MM.1S (cell line): ENCODE measurements at regions not wholly inside any gene's neighbourhood (a gene's known extent, or its start where the extent isn't known, plus 50 kb on each side); places are given as distances from the start of the nearest gene placed in this dataset.

Experiments used
- DNase-seq: peaks from one replicate; pipeline ENCODE4 v3.0.0-alpha.2; 2015
- H2AFZ ChIP-seq: fragments of 300-600 bp; sonication (generic); 2 replicates; pipeline ENCODE4 v1.6.0; 2016; ENCODE audit warnings: antibody characterized with exemption, low read length
- H3F3A ChIP-seq: fragments of 300-600 bp; sonication (generic); 2 replicates; pipeline ENCODE4 v1.6.1; 2016; ENCODE audit warnings: mild to moderate bottlenecking, antibody characterized with exemption, low read length, moderate library complexity, mixed read lengths; ENCODE audit not compliant: insufficient read depth
- H3K27ac ChIP-seq: fragments of 300-600 bp; sonication (generic); 2 replicates; pipeline ENCODE4 v1.5.1; 2016; ENCODE audit warnings: mild to moderate bottlenecking, low read length
- H3K27me3 ChIP-seq: fragments of 300-600 bp; sonication (generic); replicated peaks from 2 replicates; pipeline ENCODE4 v1.6.0; 2016; ENCODE audit warnings: low read length; ENCODE audit not compliant: insufficient read depth
- H3K36me3 ChIP-seq: fragments of 300-600 bp; sonication (generic); replicated peaks from 2 replicates; pipeline ENCODE4 v1.6.1; 2016; ENCODE audit warnings: mild to moderate bottlenecking, low read length, mixed read lengths; ENCODE audit not compliant: insufficient read depth
- H3K4me1 ChIP-seq: fragments of 300-600 bp; sonication (generic); 2 replicates; pipeline ENCODE4 v1.6.1; 2016; ENCODE audit warnings: low read length, mixed read lengths
- H3K4me2 ChIP-seq: fragments of 300-600 bp; sonication (generic); 2 replicates; pipeline ENCODE4 v1.6.0; 2016; ENCODE audit warnings: low read depth, low read length
- H3K4me3 ChIP-seq: fragments of 300-600 bp; sonication (generic); 2 replicates; pipeline ENCODE4 v1.5.1; 2016; ENCODE audit warnings: low read length, mixed read lengths
- H3K79me2 ChIP-seq: fragments of 300-600 bp; sonication (generic); 2 replicates; pipeline ENCODE4 v1.6.1; 2016; ENCODE audit warnings: mixed run types, low read length, mixed read lengths
- H3K9ac ChIP-seq: fragments of 300-600 bp; sonication (generic); 2 replicates; pipeline ENCODE4 v1.6.1; 2016; ENCODE audit warnings: low read length, mixed read lengths
- H3K9me2 ChIP-seq: fragments of 300-600 bp; sonication (generic); replicated peaks from 2 replicates; pipeline ENCODE4 v1.6.1; 2016; ENCODE audit warnings: mild to moderate bottlenecking, low read length, mixed read lengths; ENCODE audit not compliant: insufficient read depth
- H3K9me3 ChIP-seq: fragments of 300-600 bp; sonication (generic); replicated peaks from 2 replicates; pipeline ENCODE4 v1.6.1; 2016; ENCODE audit warnings: mild to moderate bottlenecking, low read length, mixed read lengths; ENCODE audit not compliant: insufficient read depth
- H4K20me1 ChIP-seq: fragments of 300-600 bp; sonication (generic); 2 replicates; pipeline ENCODE4 v1.6.1; 2016; ENCODE audit warnings: mild to moderate bottlenecking, low read length, moderate library complexity, mixed read lengths; ENCODE audit not compliant: insufficient read depth
- CTCF ChIP-seq: fragments of 300-600 bp; sonication (generic); IDR thresholded peaks from 2 replicates; pipeline ENCODE4 v1.5.1; 2016; ENCODE audit warnings: antibody characterized with exemption, low read length, mixed read lengths
- EZH2 ChIP-seq: fragments of 300-600 bp; sonication (generic); optimal IDR thresholded peaks from 2 replicates; pipeline ENCODE3; 2017; ENCODE audit warnings: low read depth, mild to moderate bottlenecking, antibody characterized with exemption, low read length, mixed read lengths
- EZH2phosphoT487 ChIP-seq: fragments of 300-600 bp; sonication (generic); IDR thresholded peaks from 2 replicates; pipeline ENCODE4 v1.6.1; 2018; ENCODE audit warnings: antibody characterized with exemption, low read length

- no peaks in the 10 kb centered on the region for H3K9me2 ChIP-seq
- H3K79me2 ChIP-seq, result no peaks in the 10 kb centered on the region
- no peaks in the 10 kb centered on the region for H3K27me3 ChIP-seq
- H3K9me3 ChIP-seq, result no peaks in the 10 kb centered on the region
- no peaks in the 10 kb centered on the region for H3K36me3 ChIP-seq
- no peaks in the 10 kb centered on the region for H4K20me1 ChIP-seq
- no peak overlapping the region for H3K4me2 ChIP-seq
- DNase-seq, result no peak
- H3F3A ChIP-seq, result no peaks in the 10 kb centered on the region
- no peak overlapping the region for H2AFZ ChIP-seq
- TF ChIP-seq CTCF (no peak), EZH2phosphoT487 (no peak), EZH2 (no peak)
- H3K9ac ChIP-seq, result no peak overlapping the region
- no peaks in the 10 kb centered on the region for H3K4me1 ChIP-seq
- H3K4me3 ChIP-seq, result no peak overlapping the region
- no peak overlapping the region for H3K27ac ChIP-seq
Measured at GRCh38 chr7:119465798-119466305, 807.1 kb upstream of the KCND2 start.

GRCh38 chr7:119472408-119473038 is 800.5 kb upstream of the KCND2 start:
- Histone ChIP-seq H4K20me1 (no peaks in the 10 kb centered on the region), H3K27ac (no peak overlapping the region), H3K27me3 (no peaks in the 10 kb centered on the region), H3K4me3 (no peak overlapping the region), H3K9ac (no peak overlapping the region), H2AFZ (no peak overlapping the region), H3K9me2 (no peaks in the 10 kb centered on the region), H3K9me3 (no peaks in the 10 kb centered on the region), H3K79me2 (no peaks in the 10 kb centered on the region), H3F3A (no peaks in the 10 kb centered on the region), H3K4me1 (no peaks in the 10 kb centered on the region), H3K4me2 (no peak overlapping the region), H3K36me3 (no peaks in the 10 kb centered on the region)
- TF ChIP-seq CTCF, result no peak
- no peak for TF ChIP-seq EZH2phosphoT487
- no peak for TF ChIP-seq EZH2
- DNase-seq, result no peak

- peak overlapping the region; percentile 3; the same call in 1 of the 2 replicates for H3K4me2 ChIP-seq
- H3K9me3 ChIP-seq, result no peaks in the 10 kb centered on the region
Measured at GRCh38 chr7:119482209-119482608, 790.8 kb upstream of the KCND2 start.

More at GRCh38 chr7:119482209-119482608, 790.8 kb upstream of the KCND2 start:
- TF ChIP-seq CTCF, result peak; percentile 70
- no peak for TF ChIP-seq EZH2
- DNase-seq, result peak; percentile 93
- Histone ChIP-seq H3K4me1 (peaks cover 10% of the 10 kb centered on the region), H3K27me3 (no peaks in the 10 kb centered on the region), H3K9me2 (no peaks in the 10 kb centered on the region), H2AFZ (peak overlapping the region; percentile 61), H3K36me3 (no peaks in the 10 kb centered on the region), H3F3A (0 out of 2 replicates have a peak, but pooled peaks cover 3% of the 10 kb centered on the region), H4K20me1 (no peaks in the 10 kb centered on the region), H3K79me2 (no peaks in the 10 kb centered on the region), H3K4me3 (no peak overlapping the region), H3K27ac (no peak overlapping the region), H3K9ac (no peak overlapping the region)
